Transverse colon (tissue), 4 donors: ENCODE measurements at regions not wholly inside any gene's neighbourhood (a gene's known extent, or its start where the extent isn't known, plus 50 kb on each side); places are given as distances from the start of the nearest gene placed in this dataset.

Experiments
- DNase-seq: peaks from one replicate; pipeline ENCODE4 v3.0.0-alpha.2; 2019
- H3K27ac ChIP-seq, 4 donors: fragments of 200-600 bp; sonication (generic); 2 replicates each; pipeline ENCODE4 v1.5.1; 2016 to 2018; ENCODE audit warnings: inconsistent platforms in 4 of 4
- H3K27me3 ChIP-seq: fragments of 200-600 bp; sonication (generic); 2 replicates; pipeline ENCODE4 v1.5.1; 2017; ENCODE audit warnings: inconsistent platforms
- H3K36me3 ChIP-seq, 4 donors: fragments of 200-600 bp; sonication (generic); 2 replicates each; pipeline ENCODE4 v1.5.1; 2017 to 2019; ENCODE audit warnings: inconsistent platforms in 4 of 4
- H3K4me1 ChIP-seq, 4 donors: fragments of 200-600 bp; sonication (generic); 2 replicates each; pipeline ENCODE4 v1.5.1; 2017 to 2020; ENCODE audit warnings: inconsistent platforms in 4 of 4
- H3K4me3 ChIP-seq, 4 donors: fragments of 200-600 bp; sonication (generic); 1 replicate in 1 of 4; 2 replicates in 3 of 4; pipeline versions ENCODE4 v1.5.1 to v1.6.1; 2017 to 2019; ENCODE audit warnings: inconsistent platforms in 4 of 4
- H3K9me3 ChIP-seq, 2 donors: fragments of 200-600 bp; sonication (generic); 2 replicates each; pipeline ENCODE4 v1.5.1; 2017 to 2019; ENCODE audit warnings: inconsistent platforms in 2 of 2
- CTCF ChIP-seq, 5 experiments: fragments of 200-600 bp in 3 of 5; fragments of 450-650 bp in 2 of 5; sonication (generic) in 3 of 5; IDR thresholded peaks; 1 replicate in 2 of 5; 2 replicates in 3 of 5; pipeline ENCODE4 v1.5.1; 2016 to 2017; ENCODE audit warnings: antibody characterized with exemption in 5 of 5, inconsistent platforms in 3 of 5, mild to moderate bottlenecking in 2 of 5, moderate library complexity in 1 of 5
- EP300 ChIP-seq: sonication (generic); formaldehyde crosslinking; IDR thresholded peaks from one replicate; pipeline ENCODE4 v1.6.1; 2017; ENCODE audit warnings: antibody characterized with exemption, low read depth
- POLR2A ChIP-seq: fragments of 450-650 bp; IDR thresholded peaks from one replicate; pipeline ENCODE4 v1.6.1; 2016; ENCODE audit warnings: antibody characterized with exemption, mild to moderate bottlenecking, moderate library complexity
- POLR2AphosphoS5 ChIP-seq, 3 donors: sonication (generic); formaldehyde crosslinking; IDR thresholded peaks; one replicate each; pipeline ENCODE4 v1.6.1; 2016; ENCODE audit warnings: antibody characterized with exemption in 3 of 3
- WGBS, 2 donors: methylation state at CpG; one replicate each; pipeline ENCODE4 v1.1.5; 2018; ENCODE audit warnings: low coverage in 1 of 2; 5-methylcytosine and 5-hydroxymethylcytosine counted together
- in situ Hi-C, 4 donors: fragments of 200-750 bp; cut with MboI; loops; one replicate each; pipeline versions ENCODE4 v1.15.0 to v1.15.1; 2017; ENCODE audit warnings: low sequenced_read_pairs in 3 of 4, low pct_ligation_motif_present in 1 of 4, low pct_unique_long_range_greater_than_20kb in 1 of 4
- intact Hi-C: fragments of 100-400 bp; cut with DNase I; formaldehyde crosslinking; loops from one replicate; pipeline ENCODE4 v1.15.1; 2023; ENCODE audit warnings: low total_unique reads

- in situ Hi-C loops: no loop called here
- H3K27ac ChIP-seq: no peak overlapping the region
- no peak for DNase-seq
- no peaks in the 10 kb centered on the region for H3K27me3 ChIP-seq
- H3K9me3 ChIP-seq: no peaks in the 10 kb centered on the region
- no peak for TF ChIP-seq CTCF (IDR thresholded peaks at IDR 0.05)
- no peak for TF ChIP-seq POLR2A
- TF ChIP-seq EP300: no peak
- no peak for TF ChIP-seq POLR2AphosphoS5 (IDR thresholded peaks at IDR 0.05)
- WGBS, 2 donors: 48 to 64% methylated on average over 2 of the region's 2 CpGs
- intact Hi-C loops: no loop called here
- no peak overlapping the region for H3K4me3 ChIP-seq
- no peaks in the 10 kb centered on the region for H3K4me1 ChIP-seq
- H3K36me3 ChIP-seq: no peaks in the 10 kb centered on the region
Observed at GRCh38 chr2:16821692-16822091, 156.1 kb upstream of the CYRIA start.

- in situ Hi-C loops (no loop called here), intact Hi-C loops (no loop called here)
- WGBS, 2 donors: 60 to 71% methylated on average over 5 of the region's 5 CpGs
- Histone ChIP-seq H3K4me1 (no peaks in the 10 kb centered on the region), H3K9me3 (no peaks in the 10 kb centered on the region), H3K27ac (no peak overlapping the region), H3K4me3 (no peak overlapping the region), H3K27me3 (no peaks in the 10 kb centered on the region), H3K36me3 (no peaks in the 10 kb centered on the region)
- TF ChIP-seq EP300: no peak
- no peak for TF ChIP-seq CTCF (IDR thresholded peaks at IDR 0.05)
- TF ChIP-seq POLR2A: no peak
- TF ChIP-seq POLR2AphosphoS5 (IDR thresholded peaks at IDR 0.05): no peak
- no peak for DNase-seq
Observed at GRCh38 chr2:16818203-16818556, 152.5 kb upstream of the CYRIA start.

GRCh38 chr2:16817305-16818202, 151.9 kb upstream of the CYRIA start:
- H3K4me3 ChIP-seq: no peak overlapping the region
- no peak for DNase-seq
- 72 to 78% methylated on average over 3 of the region's 3 CpGs for WGBS, 2 donors
- no peaks in the 10 kb centered on the region for H3K36me3 ChIP-seq
- no peaks in the 10 kb centered on the region for H3K4me1 ChIP-seq
- TF ChIP-seq POLR2A (no peak), CTCF (IDR thresholded peaks at IDR 0.05) (no peak), EP300 (no peak), POLR2AphosphoS5 (IDR thresholded peaks at IDR 0.05) (no peak)
- H3K27me3 ChIP-seq: no peaks in the 10 kb centered on the region
- in situ Hi-C loops (no loop called here), intact Hi-C loops (no loop called here)
- no peak overlapping the region for H3K27ac ChIP-seq
- H3K9me3 ChIP-seq: no peaks in the 10 kb centered on the region

- no peak for DNase-seq
- H3K36me3 ChIP-seq: no peaks in the 10 kb centered on the region
- H3K27me3 ChIP-seq: no peaks in the 10 kb centered on the region
- 85 to 86% methylated on average over 4 of the region's 4 CpGs for WGBS, 2 donors
- H3K9me3 ChIP-seq: no peaks in the 10 kb centered on the region
- in situ Hi-C loops (no loop called here), intact Hi-C loops (no loop called here)
- no peak overlapping the region for H3K27ac ChIP-seq
- TF ChIP-seq POLR2A (no peak), POLR2AphosphoS5 (IDR thresholded peaks at IDR 0.05) (no peak), CTCF (IDR thresholded peaks at IDR 0.05) (no peak), EP300 (no peak)
- H3K4me3 ChIP-seq: no peak overlapping the region
- no peaks in the 10 kb centered on the region for H3K4me1 ChIP-seq
Observed at GRCh38 chr2:16816522-16816921, 150.9 kb upstream of the CYRIA start.
